Endothelial cell of umbilical vein (primary cell): ENCODE measurements at regions not wholly inside any gene's neighbourhood (a gene's known extent, or its start where the extent isn't known, plus 50 kb on each side); places are given as distances from the start of the nearest gene placed in this dataset.

ENCODE experiments used
- BruUV-seq: library from RNA; stranded (reverse); fragments of 400-500 nt; replicated peaks from 2 replicates; lab custom pipeline; 2021; lab: Mats Ljungman, UMichigan
- CTCF ChIA-PET: fragments of 300-600, 350-600 bp; sonication (Branson Sonifier 250); formaldehyde crosslinking; loops from one replicate; lab custom pipeline; 2021; ENCODE audit warnings: antibody characterized with exemption, inconsistent platforms; lab: Charles Lee
- POLR2A ChIA-PET: fragments of 300-600, 350-600 bp; sonication (Branson Sonifier 250); formaldehyde crosslinking; loops from one replicate; lab custom pipeline; 2021; ENCODE audit warnings: antibody characterized with exemption, inconsistent platforms; lab: Charles Lee
- DNase-seq: peaks from one replicate; pipeline ENCODE4 v3.0.0-alpha.2; 2011; ENCODE audit warnings: low read depth, low spot score
- FAIRE-seq: peaks from 2 replicates; lab custom pipeline; 2011; peaks lifted over from hg19 to GRCh38; lab: Jason Lieb, UNC
- H2AFZ ChIP-seq: 2 replicates; pipeline ENCODE4 v1.6.0; 2012; ENCODE audit warnings: low read depth, low read length, control low read depth, inconsistent platforms
- H3K27ac ChIP-seq: 2 replicates; pipeline ENCODE4 v1.5.1; 2011; ENCODE audit warnings: low read depth, mild to moderate bottlenecking, control low read depth, low read length, moderate library complexity; ENCODE audit not compliant: insufficient read depth
- H3K27me3 ChIP-seq, 2 experiments: 2 replicates each; pipeline versions ENCODE4 v1.6.0 to v1.6.1; 2011; ENCODE audit warnings: low read length in 2 of 2, mixed read lengths in 1 of 2; ENCODE audit not compliant: control insufficient read depth in 2 of 2, insufficient read depth in 2 of 2
- H3K36me3 ChIP-seq, 2 experiments: 2 replicates in 1 of 2; 3 replicates in 1 of 2; pipeline ENCODE4 v1.5.1; 2011; ENCODE audit warnings: low read length in 2 of 2, mild to moderate bottlenecking in 1 of 2, moderate library complexity in 1 of 2; ENCODE audit not compliant: control insufficient read depth in 2 of 2, insufficient read depth in 2 of 2; ENCODE audit errors: extremely low read depth in 1 of 2
- H3K4me1 ChIP-seq: 3 replicates; pipeline ENCODE4 v1.5.1; 2011; ENCODE audit warnings: mild to moderate bottlenecking, low read length; ENCODE audit not compliant: control insufficient read depth, insufficient read depth; ENCODE audit errors: extremely low read depth
- H3K4me2 ChIP-seq: 2 replicates; pipeline ENCODE4 v1.6.1; 2011; ENCODE audit warnings: low read length, control low read depth, mixed read lengths; ENCODE audit not compliant: insufficient read depth
- H3K4me3 ChIP-seq, 3 experiments: fragments of 200-600 bp in 1 of 3; sonication (generic), shearing (Covaris generic) in 1 of 3; replicated peaks in 1 of 3; 2 replicates each; pipeline ENCODE4 v1.5.1; 2011 to 2016; ENCODE audit warnings: control low read depth in 3 of 3, low read length in 3 of 3, mild to moderate bottlenecking in 2 of 3, inconsistent platforms in 1 of 3, low read depth in 1 of 3, moderate library complexity in 1 of 3; ENCODE audit not compliant: insufficient read depth in 1 of 3
- H3K79me2 ChIP-seq: 2 replicates; pipeline ENCODE4 v1.6.0; 2012; ENCODE audit warnings: low read length, inconsistent platforms; ENCODE audit not compliant: control insufficient read depth, insufficient read depth
- H3K9ac ChIP-seq: replicated peaks from 2 replicates; pipeline ENCODE3; 2011; ENCODE audit warnings: low read length, control low read depth; ENCODE audit not compliant: insufficient read depth; ENCODE audit errors: extremely low read depth
- H3K9me1 ChIP-seq: replicated peaks from 3 replicates; pipeline ENCODE4 v1.6.0; 2011; ENCODE audit warnings: mild to moderate bottlenecking, low read length; ENCODE audit not compliant: control insufficient read depth, insufficient read depth; ENCODE audit errors: extremely low read depth
- H3K9me3 ChIP-seq: replicated peaks from 2 replicates; pipeline ENCODE4 v1.5.1; 2012; ENCODE audit warnings: low read length, inconsistent platforms; ENCODE audit not compliant: control insufficient read depth, insufficient read depth
- H4K20me1 ChIP-seq: replicated peaks from 2 replicates; pipeline ENCODE3; 2011; ENCODE audit warnings: mild to moderate bottlenecking, low read length; ENCODE audit not compliant: control insufficient read depth, insufficient read depth; ENCODE audit errors: extremely low read depth
- EZH2 ChIP-seq: IDR thresholded peaks from 2 replicates; pipeline ENCODE4 v1.6.1; 2012; ENCODE audit warnings: borderline replicate concordance, low read depth, mild to moderate bottlenecking, moderate library complexity, low read length, inconsistent platforms; ENCODE audit not compliant: severe bottlenecking
- FOS ChIP-seq: IDR thresholded peaks from 2 replicates; pipeline ENCODE4 v1.6.1; 2011; ENCODE audit warnings: mild to moderate bottlenecking, low read length, moderate library complexity, borderline replicate concordance; ENCODE audit not compliant: insufficient read depth
- GATA2 ChIP-seq: IDR thresholded peaks from 2 replicates; pipeline ENCODE4 v1.7.0; 2011; ENCODE audit warnings: low read depth, mild to moderate bottlenecking, moderate library complexity, mixed read lengths, low read length; ENCODE audit not compliant: insufficient read length, insufficient read depth
- JUN ChIP-seq: IDR thresholded peaks from 2 replicates; pipeline ENCODE4 v1.6.1; 2011; ENCODE audit warnings: borderline replicate concordance, low read depth; ENCODE audit not compliant: insufficient read length, insufficient read depth
- MYC ChIP-seq: IDR thresholded peaks from one replicate; pipeline ENCODE4 v1.6.1; 2011; ENCODE audit warnings: mild to moderate bottlenecking, low read depth, low read length
- POLR2A ChIP-seq: IDR thresholded peaks from 2 replicates; pipeline ENCODE4 v1.6.1; 2012; ENCODE audit warnings: low read depth, mild to moderate bottlenecking, control low read depth, low read length
- POLR2AphosphoS5 ChIP-seq: IDR thresholded peaks from 2 replicates; pipeline ENCODE4 v1.6.1; 2012; ENCODE audit warnings: low read depth, mild to moderate bottlenecking, control low read depth, low read length, moderate library complexity; ENCODE audit not compliant: insufficient read depth
- dilution Hi-C: fragments of 300-500 bp; cut with MboI; formaldehyde crosslinking; loops from one replicate; pipeline ENCODE4 v1.15.0; 2019; ENCODE audit warnings: low sequenced_read_pairs; ENCODE audit not compliant: extremely low pct_ligation_motif_present
- intact Hi-C: fragments of 100-400 bp; cut with micrococcal nuclease; formaldehyde crosslinking; loops from one replicate; pipeline ENCODE4 v1.10.0; 2022
- TF ChIP-seq, protein P1 (sequence below), 2 donors: IDR thresholded peaks; 1 replicate in 1 of 2; 2 replicates in 1 of 2; pipeline ENCODE4 v1.5.1; 2011; ENCODE audit warnings: low read length in 2 of 2, mild to moderate bottlenecking in 2 of 2, moderate library complexity in 2 of 2, control low read depth in 1 of 2, inconsistent platforms in 1 of 2, low read depth in 1 of 2; ENCODE audit not compliant: insufficient read depth in 1 of 2; ENCODE audit errors: extremely low read depth in 1 of 2
- TF ChIP-seq, protein P2 (sequence below): IDR thresholded peaks from 2 replicates; pipeline ENCODE4 v1.6.1; 2011; ENCODE audit not compliant: insufficient read depth, insufficient read length

DNA sequence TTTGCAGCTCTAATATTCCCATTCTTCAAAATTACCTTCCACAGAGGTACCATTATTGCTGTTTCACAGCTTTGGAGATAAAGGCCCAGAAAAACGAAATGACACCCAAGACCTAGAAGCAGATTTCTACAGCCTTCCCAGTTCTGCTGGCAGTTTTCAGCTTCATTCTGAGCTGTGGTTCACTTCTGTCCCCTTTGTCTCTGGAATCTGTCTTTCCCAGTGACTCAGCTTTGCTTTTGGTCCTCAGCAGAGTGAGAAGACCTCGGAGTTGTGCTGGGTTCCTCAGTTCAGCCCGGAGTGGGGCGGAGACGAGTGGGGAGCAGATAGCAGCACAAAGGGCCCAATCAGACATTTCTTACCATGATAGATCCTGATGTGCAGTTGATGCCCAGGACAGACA is 180.7 kb upstream of the CXCR4 start:
- ChIA-PET POLR2A (no interaction called here), CTCF (no interaction called here)
- no peaks in the 10 kb centered on the region for H3K9me3 ChIP-seq
- H4K20me1 ChIP-seq: no peaks in the 10 kb centered on the region
- H3K9ac ChIP-seq: no peak overlapping the region
- no peaks in the 10 kb centered on the region for H3K36me3 ChIP-seq
- H3K4me1 ChIP-seq: no peaks in the 10 kb centered on the region
- dilution Hi-C loops: no loop called here
- no peak for DNase-seq
- H3K79me2 ChIP-seq: no peaks in the 10 kb centered on the region
- FAIRE-seq: no peak
- H3K27ac ChIP-seq: no peak overlapping the region
- H2AFZ ChIP-seq: no peak overlapping the region
- no peaks in the 10 kb centered on the region for H3K9me1 ChIP-seq
- H3K4me3 ChIP-seq: no peak overlapping the region
- BruUV-seq: no TSS peak
- intact Hi-C loops: no loop called here
- H3K27me3 ChIP-seq: peaks cover 0 to 2% of the 10 kb centered on the region in 2 experiments
- H3K4me2 ChIP-seq: no peak overlapping the region
- TF ChIP-seq POLR2AphosphoS5 (no peak), GATA2 (no peak), EZH2 (no peak), MYC (no peak), JUN (no peak), FOS (no peak), POLR2A (no peak)
- TF ChIP-seq, protein P1, sequence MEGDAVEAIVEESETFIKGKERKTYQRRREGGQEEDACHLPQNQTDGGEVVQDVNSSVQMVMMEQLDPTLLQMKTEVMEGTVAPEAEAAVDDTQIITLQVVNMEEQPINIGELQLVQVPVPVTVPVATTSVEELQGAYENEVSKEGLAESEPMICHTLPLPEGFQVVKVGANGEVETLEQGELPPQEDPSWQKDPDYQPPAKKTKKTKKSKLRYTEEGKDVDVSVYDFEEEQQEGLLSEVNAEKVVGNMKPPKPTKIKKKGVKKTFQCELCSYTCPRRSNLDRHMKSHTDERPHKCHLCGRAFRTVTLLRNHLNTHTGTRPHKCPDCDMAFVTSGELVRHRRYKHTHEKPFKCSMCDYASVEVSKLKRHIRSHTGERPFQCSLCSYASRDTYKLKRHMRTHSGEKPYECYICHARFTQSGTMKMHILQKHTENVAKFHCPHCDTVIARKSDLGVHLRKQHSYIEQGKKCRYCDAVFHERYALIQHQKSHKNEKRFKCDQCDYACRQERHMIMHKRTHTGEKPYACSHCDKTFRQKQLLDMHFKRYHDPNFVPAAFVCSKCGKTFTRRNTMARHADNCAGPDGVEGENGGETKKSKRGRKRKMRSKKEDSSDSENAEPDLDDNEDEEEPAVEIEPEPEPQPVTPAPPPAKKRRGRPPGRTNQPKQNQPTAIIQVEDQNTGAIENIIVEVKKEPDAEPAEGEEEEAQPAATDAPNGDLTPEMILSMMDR (IDR thresholded peaks at IDR 0.05; ENCODE audit: extremely low read depth in 1 of 2, insufficient read depth in 1 of 2, low read depth in 1 of 2, low read length in 2 of 2): no peak
- TF ChIP-seq, protein P2, sequence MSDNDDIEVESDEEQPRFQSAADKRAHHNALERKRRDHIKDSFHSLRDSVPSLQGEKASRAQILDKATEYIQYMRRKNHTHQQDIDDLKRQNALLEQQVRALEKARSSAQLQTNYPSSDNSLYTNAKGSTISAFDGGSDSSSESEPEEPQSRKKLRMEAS: no peak
